ENCODE measurements at regions not wholly inside any gene's neighbourhood (a gene's known extent, or its start where the extent isn't known, plus 50 kb on each side); places are given as distances from the start of the nearest gene placed in this dataset.
"Not testable (repeated sequence)": the region's sequence is repeated elsewhere in the genome, so short reads cannot be mapped to it uniquely, and the experiment has no call there.

GRCh38 chr15:100767001-100767825 is 112.4 kb upstream of the ALDH1A3 start:
- DNase-seq (ENCODE audit: low read depth) = no peak

GRCh38 chr15:100768501-100768931 is 111.1 kb upstream of the ALDH1A3 start:
- no peak for DNase-seq (ENCODE audit: low read depth)

- no peak for DNase-seq (ENCODE audit: low read depth)
These were observed 110.3 kb upstream of the ALDH1A3 start for GRCh38 chr15:100769043-100769974.

- DNase-seq (ENCODE audit: low read depth) = no peak
These were observed 109.7 kb upstream of the ALDH1A3 start for GRCh38 chr15:100769975-100770340.

GRCh38 chr15:100770661-100771584 is 108.7 kb upstream of the ALDH1A3 start:
- DNase-seq (ENCODE audit: low read depth) = no peak

- no peak for DNase-seq (ENCODE audit: low read depth)
These were observed 107.9 kb upstream of the ALDH1A3 start for GRCh38 chr15:100771746-100772145.

- no peak for DNase-seq (ENCODE audit: low read depth)
These were observed 107.2 kb upstream of the ALDH1A3 start for GRCh38 chr15:100772478-100772877.

- DNase-seq (ENCODE audit: low read depth) = no peak
These were observed 106.6 kb upstream of the ALDH1A3 start for GRCh38 chr15:100772892-100773520.

GRCh38 chr15:100774044-100774443 is 105.6 kb upstream of the ALDH1A3 start:
- not testable (repeated sequence) for DNase-seq (ENCODE audit: low read depth)

- no peak for DNase-seq (ENCODE audit: low read depth)
These were observed 103.9 kb upstream of the ALDH1A3 start for GRCh38 chr15:100775581-100776185.

- DNase-seq (ENCODE audit: low read depth) = no peak
These were observed 101.8 kb upstream of the ALDH1A3 start for GRCh38 chr15:100777821-100778220.

GRCh38 chr15:100778831-100779288 is 100.8 kb upstream of the ALDH1A3 start:
- DNase-seq (ENCODE audit: low read depth) = no peak

GRCh38 chr15:100779331-100780207 is 100.1 kb upstream of the ALDH1A3 start:
- DNase-seq (ENCODE audit: low read depth) = no peak

GRCh38 chr15:100780208-100780800 is 99.3 kb upstream of the ALDH1A3 start:
- no peak for DNase-seq (ENCODE audit: low read depth)

GRCh38 chr15:100781061-100781960 is 98.3 kb upstream of the ALDH1A3 start:
- no peak for DNase-seq (ENCODE audit: low read depth)

- DNase-seq (ENCODE audit: low read depth) = no peak
These were observed 97.6 kb upstream of the ALDH1A3 start for GRCh38 chr15:100781961-100782530.

- no peak for DNase-seq (ENCODE audit: low read depth)
These were observed 96.3 kb upstream of the ALDH1A3 start for GRCh38 chr15:100783291-100783690.
